ENCODE measurements at regions not wholly inside any gene's neighbourhood (a gene's known extent, or its start where the extent isn't known, plus 50 kb on each side); places are given as distances from the start of the nearest gene placed in this dataset.
A peak's percentile ranks its signal among the peaks of the same experiment; 100 is the strongest.

- no peak for TF ChIP-seq SP140L (CRISPR knock-in tag; IDR thresholded peaks at IDR 0.05; ENCODE audit: borderline replicate concordance)
- TF ChIP-seq ZNF546 (CRISPR knock-in tag; conservative IDR thresholded peaks at IDR 0.05): no peak
- TF ChIP-seq ZNF646 (CRISPR knock-in tag; IDR thresholded peaks at IDR 0.05): peak; percentile 42; the same call in 1 of the 2 replicates
- TF ChIP-seq PRDM15 (CRISPR knock-in tag; IDR thresholded peaks at IDR 0.05): no peak
- peak; percentile 61; the same call in 1 of the 2 replicates for TF ChIP-seq ZNF556 (CRISPR knock-in tag; IDR thresholded peaks at IDR 0.05; ENCODE audit: borderline replicate concordance)
- TF ChIP-seq ZNF317 (CRISPR knock-in tag; IDR thresholded peaks at IDR 0.05): no peak
- TF ChIP-seq TCF7 (IDR thresholded peaks at IDR 0.05; ENCODE audit: low read depth): peak; percentile 96
- no peak for TF ChIP-seq ZNF18 (CRISPR knock-in tag; IDR thresholded peaks at IDR 0.05; ENCODE audit: insufficient replicate concordance)
- no peak for TF ChIP-seq BATF2 (CRISPR knock-in tag; IDR thresholded peaks at IDR 0.05)
- peak; percentile 62; the same call in 1 of the 2 replicates for TF ChIP-seq JUNB (CRISPR knock-in tag; IDR thresholded peaks at IDR 0.05; ENCODE audit: borderline replicate concordance)
- peak; percentile 95 for TF ChIP-seq MEIS1 (CRISPR knock-in tag; IDR thresholded peaks at IDR 0.05; ENCODE audit: borderline replicate concordance)
- TF ChIP-seq ZNF296 (CRISPR knock-in tag; conservative IDR thresholded peaks at IDR 0.05): no peak
- TF ChIP-seq MTA3 (CRISPR knock-in tag; IDR thresholded peaks at IDR 0.05): no peak
- TF ChIP-seq FOXO1 (CRISPR knock-in tag; IDR thresholded peaks at IDR 0.05): peak; percentile 94
- 0 out of 2 replicates have a peak, but pooled peaks have one; percentile 49 for TF ChIP-seq CCDC6 (CRISPR knock-in tag; IDR thresholded peaks at IDR 0.05)
- peak; percentile 59; the same call in 1 of the 2 replicates for TF ChIP-seq SIX1 (CRISPR knock-in tag; IDR thresholded peaks at IDR 0.05; ENCODE audit: borderline replicate concordance)
- peak; percentile 65 for TF ChIP-seq ONECUT2 (CRISPR knock-in tag; IDR thresholded peaks at IDR 0.05)
- TF ChIP-seq ATF1 (CRISPR knock-in tag; IDR thresholded peaks at IDR 0.05): peak; percentile 62; the same call in 1 of the 2 replicates
- no peak for TF ChIP-seq ZNF75D (CRISPR knock-in tag; IDR thresholded peaks at IDR 0.05; ENCODE audit: borderline replicate concordance)
Measured at GRCh38 chr21:15441060-15441493, 288.7 kb upstream of the USP25 start (continued).
